NT2/D1 (cell line): ENCODE measurements at regions not wholly inside any gene's neighbourhood (a gene's known extent, or its start where the extent isn't known, plus 50 kb on each side); places are given as distances from the start of the nearest gene placed in this dataset.

ENCODE experiments used
- SUZ12 ChIP-seq: IDR thresholded peaks from 2 replicates; pipeline ENCODE4 v1.6.1; 2011; ENCODE audit not compliant: insufficient read length, insufficient read depth; ENCODE audit errors: extremely low read depth
- ZNF274 ChIP-seq: IDR thresholded peaks from 2 replicates; pipeline ENCODE4 v1.6.1; 2011; ENCODE audit warnings: mild to moderate bottlenecking, low read depth, low read length

GRCh38 chr2:167790781-167791450 lies 456.5 kb downstream of the STK39 start:
- TF ChIP-seq ZNF274 = no peak
- no peak for TF ChIP-seq SUZ12
